Vagina (tissue), 2 donors: ENCODE measurements at regions not wholly inside any gene's neighbourhood (a gene's known extent, or its start where the extent isn't known, plus 50 kb on each side); places are given as distances from the start of the nearest gene placed in this dataset.

ENCODE experiments used
- CTCF ChIP-seq, 3 experiments: fragments of 450-650 bp in 2 of 3; fragments of 200-600 bp in 1 of 3; sonication (generic) in 1 of 3; IDR thresholded peaks; one replicate each; pipeline ENCODE4 v1.5.1; 2017 to 2019; ENCODE audit warnings: antibody characterized with exemption in 3 of 3, mild to moderate bottlenecking in 2 of 3, moderate library complexity in 2 of 3
- POLR2A ChIP-seq, 2 donors: fragments of 450-650 bp; IDR thresholded peaks; one replicate each; pipeline ENCODE4 v1.6.1; 2017; ENCODE audit warnings: antibody characterized with exemption in 2 of 2, mild to moderate bottlenecking in 2 of 2, moderate library complexity in 2 of 2
- POLR2AphosphoS5 ChIP-seq, 2 donors: sonication (generic); formaldehyde crosslinking; IDR thresholded peaks; one replicate each; pipeline ENCODE4 v1.9.0; 2017; ENCODE audit warnings: antibody characterized with exemption in 2 of 2, mild to moderate bottlenecking in 2 of 2, low read depth in 1 of 2; ENCODE audit not compliant: insufficient read depth in 1 of 2

- TF ChIP-seq POLR2A (IDR thresholded peaks at IDR 0.05) (no peak), POLR2AphosphoS5 (IDR thresholded peaks at IDR 0.05; ENCODE audit: insufficient read depth in 1 of 2, low read depth in 1 of 2) (no peak), CTCF (IDR thresholded peaks at IDR 0.05) (no peak)
These were observed 83.3 kb downstream of the RAMP3 start for GRCh38 chr7:45240926-45241325.
